ENCODE measurements at regions not wholly inside any gene's neighbourhood (a gene's known extent, or its start where the extent isn't known, plus 50 kb on each side); places are given as distances from the start of the nearest gene placed in this dataset.

DNA sequence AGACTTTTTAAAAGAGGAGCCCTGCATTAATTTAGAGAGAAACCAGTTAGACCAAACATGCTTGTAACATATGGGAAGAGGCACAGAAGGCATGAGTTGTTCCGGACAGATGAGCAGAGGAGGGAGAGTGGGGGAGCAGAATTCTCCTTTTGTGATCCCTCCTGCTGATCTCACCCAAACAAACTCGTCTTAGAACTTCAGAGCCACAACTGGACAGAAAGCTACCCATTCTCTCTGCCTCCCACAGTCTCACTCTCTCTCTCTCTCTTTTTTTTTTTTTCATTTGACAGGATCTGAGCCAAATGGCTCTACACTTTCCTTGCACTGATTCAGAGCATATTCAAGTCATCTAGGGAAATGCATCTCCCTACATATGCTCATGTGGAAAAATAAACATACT is 196.0 kb upstream of the PAPPA start:
- TF ChIP-seq POLR2A (IDR thresholded peaks at IDR 0.05), result no peak
- TF ChIP-seq, protein P1, sequence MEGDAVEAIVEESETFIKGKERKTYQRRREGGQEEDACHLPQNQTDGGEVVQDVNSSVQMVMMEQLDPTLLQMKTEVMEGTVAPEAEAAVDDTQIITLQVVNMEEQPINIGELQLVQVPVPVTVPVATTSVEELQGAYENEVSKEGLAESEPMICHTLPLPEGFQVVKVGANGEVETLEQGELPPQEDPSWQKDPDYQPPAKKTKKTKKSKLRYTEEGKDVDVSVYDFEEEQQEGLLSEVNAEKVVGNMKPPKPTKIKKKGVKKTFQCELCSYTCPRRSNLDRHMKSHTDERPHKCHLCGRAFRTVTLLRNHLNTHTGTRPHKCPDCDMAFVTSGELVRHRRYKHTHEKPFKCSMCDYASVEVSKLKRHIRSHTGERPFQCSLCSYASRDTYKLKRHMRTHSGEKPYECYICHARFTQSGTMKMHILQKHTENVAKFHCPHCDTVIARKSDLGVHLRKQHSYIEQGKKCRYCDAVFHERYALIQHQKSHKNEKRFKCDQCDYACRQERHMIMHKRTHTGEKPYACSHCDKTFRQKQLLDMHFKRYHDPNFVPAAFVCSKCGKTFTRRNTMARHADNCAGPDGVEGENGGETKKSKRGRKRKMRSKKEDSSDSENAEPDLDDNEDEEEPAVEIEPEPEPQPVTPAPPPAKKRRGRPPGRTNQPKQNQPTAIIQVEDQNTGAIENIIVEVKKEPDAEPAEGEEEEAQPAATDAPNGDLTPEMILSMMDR (IDR thresholded peaks at IDR 0.05), result no peak
- TF ChIP-seq POLR2AphosphoS5 (IDR thresholded peaks at IDR 0.05), result no peak

Measured in prostate gland (tissue), 2 donors.